H9 (cell line): ENCODE measurements at regions not wholly inside any gene's neighbourhood (a gene's known extent, or its start where the extent isn't known, plus 50 kb on each side); places are given as distances from the start of the nearest gene placed in this dataset.

ENCODE experiments used
- DNase-seq: peaks from one replicate; pipeline ENCODE4 v3.0.0-alpha.2; 2017
- H2AFZ ChIP-seq: one replicate; pipeline ENCODE4 v1.6.1; 2013; ENCODE audit warnings: mild to moderate bottlenecking, low read length, control low read depth, moderate library complexity
- H2AK5ac ChIP-seq: 2 replicates; pipeline ENCODE4 v1.6.1; 2013; ENCODE audit warnings: low read length, control low read depth, mixed read lengths; ENCODE audit not compliant: insufficient read length
- H2BK120ac ChIP-seq: one replicate; pipeline ENCODE4 v1.6.1; 2013; ENCODE audit warnings: low read depth, mild to moderate bottlenecking, low read length, control low read depth, inconsistent platforms; ENCODE audit not compliant: poor library complexity, severe bottlenecking
- H2BK12ac ChIP-seq: 2 replicates; pipeline ENCODE4 v1.6.1; 2013; ENCODE audit warnings: low read length, control low read depth, mixed read lengths, low read depth; ENCODE audit not compliant: insufficient read length
- H2BK15ac ChIP-seq: 2 replicates; pipeline ENCODE4 v1.6.1; 2013; ENCODE audit warnings: low read depth, low read length, control low read depth
- H2BK20ac ChIP-seq: one replicate; pipeline ENCODE4 v1.6.1; 2013; ENCODE audit warnings: low read depth, mild to moderate bottlenecking, low read length, control low read depth, inconsistent platforms; ENCODE audit not compliant: poor library complexity, severe bottlenecking
- H2BK5ac ChIP-seq: 2 replicates; pipeline ENCODE4 v1.6.1; 2013; ENCODE audit warnings: low read length, control low read depth, mixed read lengths; ENCODE audit not compliant: insufficient read length
- H3K14ac ChIP-seq: 2 replicates; pipeline ENCODE4 v1.6.1; 2013; ENCODE audit warnings: low read length, control low read depth; ENCODE audit not compliant: insufficient read depth
- H3K18ac ChIP-seq: 2 replicates; pipeline ENCODE4 v1.6.1; 2013; ENCODE audit warnings: low read depth, mild to moderate bottlenecking, mixed read lengths, low read length, control low read depth; ENCODE audit not compliant: insufficient read length
- H3K23ac ChIP-seq: 2 replicates; pipeline ENCODE4 v1.6.1; 2013; ENCODE audit warnings: low read length, control low read depth, mixed read lengths, low read depth; ENCODE audit not compliant: insufficient read length
- H3K23me2 ChIP-seq: 2 replicates; pipeline ENCODE4 v1.6.1; 2013; ENCODE audit warnings: low read depth, mild to moderate bottlenecking, mixed read lengths, low read length, control low read depth; ENCODE audit not compliant: insufficient read length, poor library complexity, severe bottlenecking
- H3K27ac ChIP-seq: 2 replicates; pipeline ENCODE4 v1.5.1; 2013; ENCODE audit warnings: low read length, control low read depth, mixed read lengths, low read depth; ENCODE audit not compliant: insufficient read length
- H3K27me3 ChIP-seq: 2 replicates; pipeline ENCODE4 v1.6.1; 2013; ENCODE audit warnings: low read length, control low read depth, inconsistent platforms; ENCODE audit not compliant: insufficient read depth
- H3K4ac ChIP-seq: 2 replicates; pipeline ENCODE4 v1.6.1; 2013; ENCODE audit warnings: low read depth, mild to moderate bottlenecking, control low read depth, inconsistent platforms, low read length, moderate library complexity
- H3K4me1 ChIP-seq: 2 replicates; pipeline ENCODE4 v1.6.1; 2013; ENCODE audit warnings: low read length, control low read depth, inconsistent platforms; ENCODE audit not compliant: insufficient read depth
- H3K4me2 ChIP-seq: 2 replicates; pipeline ENCODE4 v1.6.1; 2013; ENCODE audit warnings: low read length, control low read depth, mixed read lengths; ENCODE audit not compliant: insufficient read length, insufficient read depth
- H3K56ac ChIP-seq: 2 replicates; pipeline ENCODE4 v1.6.1; 2013; ENCODE audit warnings: low read depth, mild to moderate bottlenecking, mixed read lengths, low read length, control low read depth; ENCODE audit not compliant: insufficient read length
- H3K79me1 ChIP-seq: 2 replicates; pipeline ENCODE4 v1.6.1; 2013; ENCODE audit warnings: low read depth, mild to moderate bottlenecking, moderate library complexity, low read length, control low read depth, inconsistent platforms; ENCODE audit not compliant: insufficient read depth, poor library complexity, severe bottlenecking
- H3K79me2 ChIP-seq: 2 replicates; pipeline ENCODE4 v1.6.1; 2013; ENCODE audit warnings: low read length, control low read depth, inconsistent platforms; ENCODE audit not compliant: insufficient read depth
- H3K9ac ChIP-seq: 2 replicates; pipeline ENCODE4 v1.6.1; 2013; ENCODE audit warnings: low read length, control low read depth, mixed read lengths; ENCODE audit not compliant: insufficient read length; ENCODE audit errors: extremely low read depth
- H3K9me3 ChIP-seq: one replicate; pipeline ENCODE4 v1.6.1; 2013; ENCODE audit warnings: low read depth, low read length, inconsistent platforms; ENCODE audit not compliant: control insufficient read depth
- H3T11ph ChIP-seq: one replicate; pipeline ENCODE4 v1.6.1; 2013; ENCODE audit warnings: mild to moderate bottlenecking, low read length, control low read depth, inconsistent platforms
- H4K20me1 ChIP-seq: one replicate; pipeline ENCODE4 v1.6.1; 2013; ENCODE audit not compliant: control insufficient read depth, insufficient read length, insufficient read depth
- H4K5ac ChIP-seq: 2 replicates; pipeline ENCODE4 v1.6.1; 2013; ENCODE audit warnings: low read depth, mild to moderate bottlenecking, mixed read lengths, low read length, control low read depth; ENCODE audit not compliant: insufficient read length
- H4K8ac ChIP-seq: replicated peaks from 2 replicates; pipeline ENCODE4 v1.6.1; 2013; ENCODE audit warnings: low read length, control low read depth, mixed read lengths, low read depth; ENCODE audit not compliant: insufficient read length
- H4K91ac ChIP-seq: 2 replicates; pipeline ENCODE4 v1.6.1; 2013; ENCODE audit warnings: low read depth, mild to moderate bottlenecking, moderate library complexity, mixed read lengths, low read length, control low read depth; ENCODE audit not compliant: insufficient read length
- H3K27ac Mint-ChIP-seq, 3 experiments: 2 replicates in 2 of 3; 3 replicates in 1 of 3; pipeline ENCODE4 v1.8.0; 2020 to 2021; ENCODE audit warnings: mixed read lengths in 3 of 3, mild to moderate bottlenecking in 1 of 3, moderate library complexity in 1 of 3
- H3K27me3 Mint-ChIP-seq: 2 replicates; pipeline ENCODE4 v1.8.0; 2021; ENCODE audit warnings: low read depth, mild to moderate bottlenecking, moderate library complexity, mixed read lengths
- H3K36me3 Mint-ChIP-seq, 3 experiments: 2 replicates in 2 of 3; 3 replicates in 1 of 3; pipeline ENCODE4 v1.8.0; 2020 to 2021; ENCODE audit warnings: low read depth in 3 of 3, mixed read lengths in 3 of 3; ENCODE audit not compliant: insufficient read depth in 1 of 3
- H3K4me1 Mint-ChIP-seq, 2 experiments: 2 replicates each; pipeline ENCODE4 v1.8.0; 2020; ENCODE audit warnings: mixed read lengths in 2 of 2
- H3K4me3 Mint-ChIP-seq, 2 experiments: 2 replicates in 1 of 2; 3 replicates in 1 of 2; pipeline ENCODE4 v1.8.0; 2020 to 2021; ENCODE audit warnings: mild to moderate bottlenecking in 2 of 2, mixed read lengths in 2 of 2, moderate library complexity in 1 of 2
- H3K9me3 Mint-ChIP-seq, 2 experiments: 2 replicates in 1 of 2; 3 replicates in 1 of 2; pipeline ENCODE4 v1.8.0; 2020; ENCODE audit warnings: mild to moderate bottlenecking in 2 of 2, mixed read lengths in 2 of 2, moderate library complexity in 1 of 2
- WGBS: extraction: QIAGEN DNeasy Blood & Tissue Kit; methylation state at CpG from one replicate; pipeline ENCODE4 v1.1.7; 2013; ENCODE audit warnings: missing lambda C conversion rate, low lambda C conversion rate, mixed read lengths; ENCODE audit not compliant: insufficient read length; ENCODE audit errors: extremely low coverage; 5-methylcytosine and 5-hydroxymethylcytosine counted together
- TF ChIP-seq, protein P1 (sequence below): fragments of 200-600 bp; sonication (generic); conservative IDR thresholded peaks from 3 replicates; pipeline ENCODE4 v1.8.0; 2021; ENCODE audit warnings: antibody characterized with exemption, mild to moderate bottlenecking

DNA sequence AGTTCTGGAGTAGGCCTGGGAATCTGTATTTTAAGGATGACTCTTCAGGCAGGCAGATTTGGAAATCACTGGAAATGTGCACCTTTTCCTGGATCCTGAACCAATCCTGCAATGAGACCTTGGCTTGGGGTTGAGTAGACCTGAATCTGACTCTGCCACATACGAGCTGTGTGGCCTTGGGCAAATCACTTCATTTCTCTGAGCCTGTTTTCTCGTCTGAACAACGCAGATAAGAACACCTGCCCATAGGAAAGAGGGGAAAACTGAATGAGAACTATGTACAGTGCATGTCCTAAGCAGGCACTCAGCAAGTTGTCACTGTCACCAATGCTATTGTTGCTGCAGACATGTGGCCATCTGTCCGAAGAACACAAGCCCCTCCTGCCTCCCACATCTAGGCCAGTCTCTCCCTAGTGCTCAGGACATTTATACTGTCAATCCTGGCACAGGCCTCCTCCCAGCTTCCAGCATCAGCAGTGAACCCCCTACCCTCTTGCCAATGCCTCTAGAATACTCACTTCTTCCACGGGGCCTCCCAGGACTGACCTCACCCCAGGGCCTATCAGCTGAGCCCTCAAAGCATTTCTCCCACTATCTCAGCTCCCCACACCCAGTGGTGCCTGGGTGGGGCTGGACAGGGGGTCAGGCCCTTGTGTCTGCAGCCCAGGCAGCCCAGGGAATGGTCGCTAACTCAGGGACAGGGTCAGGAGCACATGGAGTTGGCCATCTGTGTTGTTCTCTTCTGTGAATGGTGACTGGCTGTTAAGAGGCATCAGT lies 88.8 kb upstream of the ZBTB40 start:
- H3K4me1 Mint-ChIP-seq: peaks cover 4 to 22% of the 10 kb centered on the region in 2 experiments; a peak in 3 of 4 replicates
- H3K27me3 ChIP-seq: no peaks in the 10 kb centered on the region

More for the DNA sequence above, 88.8 kb upstream of the ZBTB40 start:
- Histone ChIP-seq H3K56ac (no peak overlapping the region), H3K9ac (no peak overlapping the region), H2BK20ac (no peak overlapping the region), H3K4me1 (no peaks in the 10 kb centered on the region), H3K9me3 (no peaks in the 10 kb centered on the region), H2BK5ac (no peak overlapping the region), H2AFZ (no peak overlapping the region), H3K4me2 (no peak overlapping the region), H3K27ac (no peak overlapping the region), H3K23ac (no peak overlapping the region), H2BK12ac (no peak overlapping the region), H2BK15ac (no peak overlapping the region), H3K18ac (no peak overlapping the region), H4K91ac (no peak overlapping the region), H3K14ac (no peak overlapping the region), H3T11ph (no peak overlapping the region), H2BK120ac (no peak overlapping the region), H4K8ac (no peak overlapping the region), H2AK5ac (no peak overlapping the region), H3K79me2 (no peaks in the 10 kb centered on the region), H3K23me2 (no peaks in the 10 kb centered on the region), H3K4ac (no peak overlapping the region), H3K79me1 (no peaks in the 10 kb centered on the region), H4K20me1 (no peaks in the 10 kb centered on the region), H4K5ac (no peak overlapping the region)
- H3K9me3 Mint-ChIP-seq: peaks cover 0 to 3% of the 10 kb centered on the region in 2 experiments; a peak in 1 of 5 replicates
- H3K27me3 Mint-ChIP-seq: peaks cover 25% of the 10 kb centered on the region
- TF ChIP-seq, protein P1, sequence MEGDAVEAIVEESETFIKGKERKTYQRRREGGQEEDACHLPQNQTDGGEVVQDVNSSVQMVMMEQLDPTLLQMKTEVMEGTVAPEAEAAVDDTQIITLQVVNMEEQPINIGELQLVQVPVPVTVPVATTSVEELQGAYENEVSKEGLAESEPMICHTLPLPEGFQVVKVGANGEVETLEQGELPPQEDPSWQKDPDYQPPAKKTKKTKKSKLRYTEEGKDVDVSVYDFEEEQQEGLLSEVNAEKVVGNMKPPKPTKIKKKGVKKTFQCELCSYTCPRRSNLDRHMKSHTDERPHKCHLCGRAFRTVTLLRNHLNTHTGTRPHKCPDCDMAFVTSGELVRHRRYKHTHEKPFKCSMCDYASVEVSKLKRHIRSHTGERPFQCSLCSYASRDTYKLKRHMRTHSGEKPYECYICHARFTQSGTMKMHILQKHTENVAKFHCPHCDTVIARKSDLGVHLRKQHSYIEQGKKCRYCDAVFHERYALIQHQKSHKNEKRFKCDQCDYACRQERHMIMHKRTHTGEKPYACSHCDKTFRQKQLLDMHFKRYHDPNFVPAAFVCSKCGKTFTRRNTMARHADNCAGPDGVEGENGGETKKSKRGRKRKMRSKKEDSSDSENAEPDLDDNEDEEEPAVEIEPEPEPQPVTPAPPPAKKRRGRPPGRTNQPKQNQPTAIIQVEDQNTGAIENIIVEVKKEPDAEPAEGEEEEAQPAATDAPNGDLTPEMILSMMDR: no peak
- no peak overlapping the region for H3K4me3 Mint-ChIP-seq
- 0 out of 7 replicates have a peak overlapping the region, but pooled peaks of 1 of the 3 experiments have one; percentile 21 for H3K27ac Mint-ChIP-seq
- no peak for DNase-seq
- no CpG with 5 or more reads among the region's 6 CpGs for WGBS
- no peaks in the 10 kb centered on the region; a peak in 1 of 7 replicates for H3K36me3 Mint-ChIP-seq
